GM21529 (cell line): ENCODE measurements at regions not wholly inside any gene's neighbourhood (a gene's known extent, or its start where the extent isn't known, plus 50 kb on each side); places are given as distances from the start of the nearest gene placed in this dataset.
A peak's percentile ranks its signal among the peaks of the same experiment; 100 is the strongest.
"Not testable (repeated sequence)": the region's sequence is repeated elsewhere in the genome, so short reads cannot be mapped to it uniquely, and the experiment has no call there.

Experiments used
- ATAC-seq: cut with Tn5 transposase; IDR thresholded peaks from one replicate; pipeline ENCODE4 v1.9.1; 2021; ENCODE audit not compliant: unreplicated experiment

DNA sequence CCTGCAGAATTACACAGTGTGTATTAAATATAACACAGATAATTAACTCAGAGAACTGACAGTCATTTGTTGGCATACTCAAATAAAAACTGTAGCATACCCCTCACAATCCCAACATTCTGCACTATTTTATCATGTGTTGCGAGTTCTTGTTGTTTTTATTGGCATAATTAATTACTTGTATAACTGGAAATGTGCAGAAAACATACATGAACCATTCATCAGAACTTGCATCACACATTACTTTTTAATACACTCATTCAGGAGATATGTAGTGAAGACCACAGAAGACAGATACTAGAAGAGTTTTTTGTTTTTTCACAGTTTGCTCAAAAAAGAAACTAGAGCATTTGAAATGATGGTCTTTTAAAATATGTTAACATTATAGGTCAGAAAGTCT lies 74.6 kb upstream of the NEIL3 start:
- ATAC-seq: no peak

- no peak for ATAC-seq
These were observed 72.8 kb upstream of the NEIL3 start for GRCh38 chr4:177236886-177237285.

DNA sequence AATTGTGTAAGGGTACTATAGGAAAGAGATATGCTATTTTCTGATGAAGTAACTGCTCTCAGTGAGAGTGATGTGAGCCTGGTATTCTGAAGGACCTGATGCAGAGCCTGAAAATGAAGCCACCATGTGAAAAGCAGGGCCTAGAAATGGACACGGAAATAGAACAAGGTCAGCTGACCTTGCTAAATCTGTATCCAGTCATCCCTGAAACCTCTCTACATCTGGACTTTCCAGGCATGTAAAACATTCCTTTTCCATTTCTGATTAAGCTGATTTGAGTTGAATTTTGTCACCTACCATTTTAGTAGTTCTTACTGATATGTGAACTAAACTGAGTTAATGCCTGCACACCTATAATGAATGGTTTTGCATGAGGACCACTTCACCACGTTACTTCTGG lies 72.4 kb upstream of the NEIL3 start:
- no peak for ATAC-seq

- no peak for ATAC-seq
These were observed 70.2 kb upstream of the NEIL3 start for GRCh38 chr4:177239477-177239876.

DNA sequence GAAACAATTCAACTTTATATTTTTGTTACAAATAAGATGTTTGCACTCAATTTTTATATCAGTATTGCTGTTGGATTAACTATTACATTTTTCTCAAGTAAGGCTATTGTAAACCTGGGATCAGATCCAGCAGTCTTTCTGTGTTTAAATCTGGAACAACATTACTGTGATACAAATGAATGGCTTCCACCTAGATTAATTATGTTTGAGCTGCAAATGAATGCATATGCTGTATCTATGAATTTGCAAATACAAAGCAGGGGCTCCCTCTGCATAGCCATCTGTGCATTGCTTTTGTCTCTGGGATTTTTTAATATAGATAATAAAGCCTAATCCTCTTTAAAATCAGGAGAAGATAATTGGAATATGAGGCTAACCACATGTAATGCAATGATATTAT lies 69.8 kb upstream of the NEIL3 start:
- no peak for ATAC-seq

- no peak for ATAC-seq
These were observed 66.9 kb upstream of the NEIL3 start for GRCh38 chr4:177242651-177243286.

DNA sequence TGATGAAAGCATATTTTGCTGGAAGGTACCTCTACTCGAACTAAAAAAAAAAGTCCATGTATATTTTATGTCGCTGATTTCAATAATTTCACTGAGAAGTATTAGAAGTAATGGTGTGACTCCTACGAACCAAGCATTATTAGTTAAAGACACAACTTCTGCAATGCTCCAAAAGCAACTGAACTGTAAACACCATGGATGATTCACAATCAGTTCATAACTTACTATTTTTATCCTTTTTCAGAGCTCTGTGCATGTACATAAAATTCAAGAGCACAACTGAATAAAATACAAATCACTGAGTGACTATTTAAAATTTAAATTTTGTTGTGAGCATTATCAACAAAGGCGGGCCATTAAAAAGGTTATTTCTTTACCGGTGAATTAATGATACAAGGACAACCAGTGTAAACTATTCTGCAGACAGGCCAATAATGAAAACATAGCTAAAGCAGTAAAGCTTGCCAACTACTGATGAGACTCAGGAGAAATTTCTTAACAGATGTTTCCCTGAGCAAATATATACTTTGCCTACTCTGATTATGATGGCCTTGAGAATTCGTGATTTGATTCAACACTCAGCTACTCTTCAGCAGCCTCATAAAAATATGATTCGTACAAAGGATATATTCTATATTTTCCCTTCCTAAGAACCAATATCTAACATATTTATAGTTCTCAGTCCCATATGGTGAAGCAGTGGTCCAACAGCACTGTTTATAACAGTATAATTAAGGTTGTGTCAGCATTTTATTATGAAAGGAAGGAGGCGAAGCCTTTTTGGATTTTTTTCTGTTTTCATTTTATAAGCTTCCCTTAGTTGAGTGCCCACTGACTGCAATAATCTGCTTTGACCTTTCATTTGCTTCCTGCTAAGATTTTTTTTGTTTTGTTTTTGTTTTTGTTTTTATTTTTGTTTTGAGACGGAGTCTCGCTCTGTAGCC lies 62.8 kb upstream of the NEIL3 start:
- no peak for ATAC-seq

GRCh38 chr4:177250056-177250696 lies 59.5 kb upstream of the NEIL3 start:
- peak; percentile 97 for ATAC-seq

- no peak for ATAC-seq
These were observed 58.4 kb upstream of the NEIL3 start for GRCh38 chr4:177251237-177251636.

- no peak for ATAC-seq
These were observed 54.3 kb upstream of the NEIL3 start for GRCh38 chr4:177255359-177255758.

DNA sequence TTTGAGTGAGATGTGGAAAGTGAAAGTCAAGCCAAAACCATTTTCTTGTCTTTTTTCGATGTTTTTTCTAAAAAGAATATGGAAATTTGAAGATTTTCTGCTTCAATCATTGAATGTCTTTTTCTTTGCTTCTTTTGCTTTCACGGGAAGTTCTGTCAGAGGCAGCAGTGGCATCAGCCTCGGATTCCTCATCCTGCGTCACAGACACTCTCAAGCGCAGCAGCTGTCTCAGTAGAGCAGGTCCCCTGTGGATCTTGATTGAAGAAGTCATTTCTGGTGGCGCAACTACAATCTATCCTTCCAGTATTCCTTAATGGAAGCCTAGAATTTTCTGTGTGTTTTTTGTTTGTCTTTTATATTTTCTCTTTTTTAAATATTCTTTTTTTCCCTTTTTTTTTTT lies 52.7 kb upstream of the NEIL3 start:
- ATAC-seq: no peak

DNA sequence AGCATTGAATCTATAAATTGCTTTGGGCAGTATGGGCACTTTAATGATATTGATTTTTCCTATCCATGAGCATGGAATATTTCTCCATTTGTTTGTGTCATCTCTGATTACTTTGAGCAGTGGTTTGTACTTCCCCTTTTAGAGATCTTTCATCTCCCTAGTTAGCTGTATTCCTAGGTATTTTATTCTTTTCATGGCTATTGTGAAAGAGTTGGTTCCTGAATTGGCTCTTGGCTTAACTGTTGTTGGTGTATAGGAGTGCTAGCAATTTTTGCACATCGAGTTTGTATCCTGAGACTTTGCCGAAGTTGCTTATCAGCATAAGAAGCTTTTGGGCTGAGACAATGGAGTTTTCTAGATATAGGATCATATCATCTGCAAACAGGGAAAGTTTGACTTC lies 50.2 kb upstream of the NEIL3 start:
- not testable (repeated sequence) for ATAC-seq
